IMR-90 (cell line): ENCODE measurements at regions not wholly inside any gene's neighbourhood (a gene's known extent, or its start where the extent isn't known, plus 50 kb on each side); places are given as distances from the start of the nearest gene placed in this dataset.
A peak's percentile ranks its signal among the peaks of the same experiment; 100 is the strongest.

Experiments used
- ATAC-seq: fragments of 200-7000 bp; cut with Tn5 transposase; 2 replicates; pipeline ENCODE4 v1.9.1; 2020; ENCODE audit warnings: low read depth, mild to moderate bottlenecking, moderate library complexity
- BruUV-seq: library from RNA; stranded (reverse); fragments of 400-500 nt; replicated peaks from 2 replicates; lab custom pipeline; 2021; lab: Mats Ljungman, UMichigan
- CTCF ChIA-PET: fragments of 300-600 bp; formaldehyde crosslinking; extraction: SDS; loops from one replicate; lab custom pipeline; 2021; ENCODE audit warnings: antibody characterized with exemption; lab: Yijun Ruan, JAX
- POLR2A ChIA-PET: fragments of 300-600 bp; sonication (Branson Sonifier 250); formaldehyde crosslinking; loops from one replicate; lab custom pipeline; 2022; ENCODE audit warnings: antibody characterized with exemption; ENCODE audit not compliant: unreplicated experiment; lab: Charles Lee
- DNase-seq: peaks from one replicate; pipeline ENCODE4 v3.0.0; 2013
- H2AFZ ChIP-seq: replicated peaks from 2 replicates; pipeline ENCODE3; 2013; ENCODE audit warnings: low read length, mild to moderate bottlenecking; ENCODE audit not compliant: poor library complexity
- H2AK5ac ChIP-seq: 2 replicates; pipeline ENCODE4 v1.6.1; 2013; ENCODE audit warnings: low read depth, low read length, inconsistent platforms
- H2AK9ac ChIP-seq: replicated peaks from 2 replicates; pipeline ENCODE3; 2013; ENCODE audit warnings: mild to moderate bottlenecking, low read depth, low read length, moderate library complexity; ENCODE audit not compliant: poor library complexity
- H2BK120ac ChIP-seq: 2 replicates; pipeline ENCODE4 v1.6.1; 2013; ENCODE audit warnings: low read depth, low read length, inconsistent platforms
- H2BK15ac ChIP-seq: 3 replicates; pipeline ENCODE4 v1.6.1; 2013; ENCODE audit warnings: low read depth, low read length, inconsistent platforms
- H2BK20ac ChIP-seq: 2 replicates; pipeline ENCODE4 v1.6.1; 2013; ENCODE audit warnings: low read depth, mild to moderate bottlenecking, inconsistent platforms, low read length, moderate library complexity
- H2BK5ac ChIP-seq: 2 replicates; pipeline ENCODE4 v1.6.1; 2013; ENCODE audit warnings: mild to moderate bottlenecking, low read depth, low read length, inconsistent platforms; ENCODE audit not compliant: poor library complexity, severe bottlenecking
- H3K14ac ChIP-seq: replicated peaks from 2 replicates; pipeline ENCODE4 v1.6.1; 2013; ENCODE audit warnings: low read depth, low read length, inconsistent platforms
- H3K18ac ChIP-seq: 2 replicates; pipeline ENCODE4 v1.6.1; 2013; ENCODE audit warnings: low read depth, low read length, control low read depth
- H3K23ac ChIP-seq: 2 replicates; pipeline ENCODE4 v1.6.1; 2013; ENCODE audit warnings: low read depth, low read length, inconsistent platforms
- H3K27ac ChIP-seq: 2 replicates; pipeline ENCODE4 v1.5.1; 2013; ENCODE audit warnings: mild to moderate bottlenecking, control low read depth, low read length; ENCODE audit not compliant: insufficient read depth
- H3K27me3 ChIP-seq: 2 replicates; pipeline ENCODE4 v1.6.1; 2013; ENCODE audit warnings: low read length; ENCODE audit not compliant: control insufficient read depth, insufficient read depth
- H3K36me3 ChIP-seq: 2 replicates; pipeline ENCODE4 v1.6.1; 2013; ENCODE audit warnings: low read length, mixed read lengths; ENCODE audit not compliant: control insufficient read depth, insufficient read depth
- H3K4ac ChIP-seq: 2 replicates; pipeline ENCODE4 v1.6.1; 2013; ENCODE audit warnings: low read depth, low read length, inconsistent platforms
- H3K4me1 ChIP-seq: 2 replicates; pipeline ENCODE4 v1.6.1; 2013; ENCODE audit warnings: low read length, mixed read lengths; ENCODE audit not compliant: control insufficient read depth, insufficient read depth
- H3K4me2 ChIP-seq: 2 replicates; pipeline ENCODE4 v1.6.1; 2013; ENCODE audit warnings: low read depth, mild to moderate bottlenecking, control low read depth, low read length, moderate library complexity
- H3K4me3 ChIP-seq: 2 replicates; pipeline ENCODE4 v1.5.1; 2013; ENCODE audit warnings: low read depth, mild to moderate bottlenecking, control low read depth, low read length, moderate library complexity; ENCODE audit not compliant: insufficient read depth
- H3K56ac ChIP-seq: 2 replicates; pipeline ENCODE4 v1.6.1; 2013; ENCODE audit warnings: low read length, inconsistent platforms; ENCODE audit not compliant: insufficient read depth; ENCODE audit errors: extremely low read depth
- H3K79me1 ChIP-seq, 2 experiments: 2 replicates each; pipeline ENCODE4 v1.6.1; 2013; ENCODE audit warnings: low read length in 2 of 2, inconsistent platforms in 1 of 2, low read depth in 1 of 2
- H3K9ac ChIP-seq: 2 replicates; pipeline ENCODE4 v1.6.1; 2013; ENCODE audit warnings: low read depth, low read length, control low read depth
- H3K9me1 ChIP-seq: 2 replicates; pipeline ENCODE4 v1.6.1; 2013; ENCODE audit warnings: low read length, inconsistent platforms; ENCODE audit not compliant: insufficient read depth
- H3K9me3 ChIP-seq: 2 replicates; pipeline ENCODE4 v1.6.1; 2013; ENCODE audit warnings: low read length; ENCODE audit not compliant: control insufficient read depth, insufficient read depth
- H4K20me1 ChIP-seq: 2 replicates; pipeline ENCODE4 v1.6.1; 2013; ENCODE audit warnings: low read length, inconsistent platforms; ENCODE audit not compliant: insufficient read depth
- H4K5ac ChIP-seq: 2 replicates; pipeline ENCODE4 v1.6.1; 2013; ENCODE audit warnings: mild to moderate bottlenecking, low read depth, low read length, control low read depth
- H4K8ac ChIP-seq, 2 experiments: 2 replicates each; pipeline ENCODE4 v1.6.1; 2013; ENCODE audit warnings: low read depth in 2 of 2, low read length in 2 of 2, control low read depth in 1 of 2, inconsistent platforms in 1 of 2
- H4K91ac ChIP-seq: 2 replicates; pipeline ENCODE4 v1.6.1; 2013; ENCODE audit warnings: low read depth, low read length, inconsistent platforms; ENCODE audit not compliant: insufficient read depth
- BHLHE40 ChIP-seq: fragments of 150-350 bp; IDR thresholded peaks from 2 replicates; pipeline ENCODE4 v1.6.1; 2016; ENCODE audit warnings: mild to moderate bottlenecking, low read depth, low read length
- CEBPB ChIP-seq: IDR thresholded peaks from 2 replicates; pipeline ENCODE4 v1.6.1; 2012; ENCODE audit warnings: low read depth, low read length, improper control_type of control experiment
- CHD1 ChIP-seq: IDR thresholded peaks from 2 replicates; pipeline ENCODE4 v1.6.1; 2012; ENCODE audit warnings: low read depth, low read length, improper control_type of control experiment
- MAFK ChIP-seq: IDR thresholded peaks from 2 replicates; pipeline ENCODE4 v1.6.1; 2012; ENCODE audit warnings: low read depth, low read length, improper control_type of control experiment
- MAZ ChIP-seq: IDR thresholded peaks from 2 replicates; pipeline ENCODE4 v1.6.1; 2012; ENCODE audit warnings: low read depth, mild to moderate bottlenecking, low read length, improper control_type of control experiment, moderate library complexity, borderline replicate concordance
- MXI1 ChIP-seq: IDR thresholded peaks from 2 replicates; pipeline ENCODE4 v1.6.1; 2012; ENCODE audit warnings: low read depth, mild to moderate bottlenecking, low read length, moderate library complexity, borderline replicate concordance
- NFE2L2 ChIP-seq: fragments of 150-350 bp; IDR thresholded peaks from 2 replicates; pipeline ENCODE4 v1.6.1; 2016; ENCODE audit warnings: low read depth, mild to moderate bottlenecking, low read length
- POLR2A ChIP-seq: IDR thresholded peaks from 2 replicates; pipeline ENCODE4 v1.6.1; 2012; ENCODE audit warnings: mild to moderate bottlenecking, low read depth, low read length
- RAD21 ChIP-seq: IDR thresholded peaks from 2 replicates; pipeline ENCODE4 v1.6.1; 2012; ENCODE audit warnings: low read length, improper control_type of control experiment
- RCOR1 ChIP-seq: IDR thresholded peaks from 2 replicates; pipeline ENCODE4 v1.6.1; 2012; ENCODE audit warnings: mild to moderate bottlenecking, low read length, improper control_type of control experiment; ENCODE audit not compliant: insufficient replicate concordance
- RFX5 ChIP-seq: IDR thresholded peaks from 2 replicates; pipeline ENCODE4 v1.8.0; 2012; ENCODE audit warnings: low read depth, mild to moderate bottlenecking, low read length, moderate library complexity
- SMC3 ChIP-seq: fragments of 150-350 bp; IDR thresholded peaks from 2 replicates; pipeline ENCODE4 v1.6.1; 2016; ENCODE audit warnings: low read depth, mild to moderate bottlenecking, antibody characterized with exemption, low read length, moderate library complexity
- WGBS, 2 experiments: methylation state at CpG; one replicate each; pipeline versions ENCODE4 v1.1.5 to v1.1.7; 2013; ENCODE audit warnings: missing lambda C conversion rate in 2 of 2; ENCODE audit not compliant: insufficient read length in 1 of 2; ENCODE audit errors: extremely low coverage in 2 of 2; 5-methylcytosine and 5-hydroxymethylcytosine counted together
- dilution Hi-C: fragments of 300-500 bp; cut with HindIII; formaldehyde crosslinking; loops from one replicate; pipeline ENCODE4 v1.14.3; 2018; ENCODE audit warnings: low sequenced_read_pairs; ENCODE audit not compliant: unreplicated experiment
- in situ Hi-C: fragments of 300-500 bp; cut with MboI; formaldehyde crosslinking; loops from 3 replicates; pipeline ENCODE4 v1.14.3; 2019; ENCODE audit warnings: low sequenced_read_pairs, inconsistent platforms, mixed read lengths
- intact Hi-C: fragments of 100-400 bp; cut with micrococcal nuclease; formaldehyde crosslinking; loops from 2 replicates; pipeline ENCODE4 v1.10.0; 2022
- TF ChIP-seq, protein P1 (sequence below): fragments of 150-350 bp; IDR thresholded peaks from 2 replicates; pipeline ENCODE4 v1.6.1; 2016; ENCODE audit warnings: low read depth, mild to moderate bottlenecking, low read length, moderate library complexity, borderline replicate concordance
- TF ChIP-seq, protein P2 (sequence below): conservative IDR thresholded peaks from 2 replicates; pipeline ENCODE4 v1.5.1; 2012; ENCODE audit warnings: mild to moderate bottlenecking, low read depth, low read length, improper control_type of control experiment
- TF ChIP-seq, protein P3 (sequence below): fragments of 150-350 bp; IDR thresholded peaks from 2 replicates; pipeline ENCODE4 v1.6.1; 2017; ENCODE audit warnings: mild to moderate bottlenecking, antibody characterized with exemption, low read length, low read depth

DNA sequence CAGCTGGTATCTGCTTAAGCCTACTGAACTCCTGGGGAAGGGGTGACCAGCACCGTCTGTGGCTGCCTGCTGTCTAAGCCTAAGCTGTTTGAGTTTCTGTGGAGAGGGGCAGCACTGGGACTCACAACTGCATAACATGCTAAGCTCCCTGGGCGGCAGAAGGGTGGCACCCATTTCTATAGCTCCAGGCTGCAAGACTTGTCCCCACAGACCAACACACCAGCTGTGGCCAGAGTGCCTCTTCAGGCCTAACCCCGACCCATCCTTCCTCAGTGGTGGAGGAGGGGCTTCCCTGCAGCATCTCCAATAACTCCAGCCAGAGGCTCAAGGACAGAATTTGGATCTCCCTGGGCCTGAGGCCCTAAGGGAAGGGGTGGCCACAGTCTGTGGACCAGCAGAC, 464.1 kb downstream of the SEMA3D start:
- Histone ChIP-seq H4K20me1 (no peaks in the 10 kb centered on the region), H3K27ac (no peak overlapping the region; the same call in 1 of the 2 replicates), H3K9me1 (no peaks in the 10 kb centered on the region; the same call in 1 of the 2 replicates), H3K56ac (no peak overlapping the region; the same call in 1 of the 2 replicates), H4K91ac (peak overlapping the region; percentile 55), H2AK9ac (peak overlapping the region; percentile 11), H2AFZ (peak overlapping the region; percentile 61), H3K23ac (no peak overlapping the region), H2BK20ac (peak overlapping the region; percentile 39; the same call in 1 of the 2 replicates), H2AK5ac (peak overlapping the region; percentile 75), H3K4ac (peak overlapping the region; percentile 44), H3K4me1 (peaks cover 4% of the 10 kb centered on the region; the same call in 1 of the 2 replicates), H4K5ac (peak overlapping the region; percentile 57; the same call in 1 of the 2 replicates), H3K27me3 (no peaks in the 10 kb centered on the region), H3K9me3 (no peaks in the 10 kb centered on the region), H3K18ac (peak overlapping the region; percentile 78; the same call in 1 of the 2 replicates), H3K4me3 (no peak overlapping the region), H3K9ac (no peak overlapping the region), H3K79me1 (no peaks in the 10 kb centered on the region), H2BK15ac (peak overlapping the region; percentile 21; the same call in 2 of the 3 replicates), H3K14ac (peak overlapping the region; percentile 35; the same call in 1 of the 2 replicates), H3K36me3 (no peaks in the 10 kb centered on the region), H2BK120ac (peak overlapping the region; percentile 59), H3K4me2 (no peak overlapping the region), H2BK5ac (peak overlapping the region; percentile 46), H4K8ac (peak overlapping the region; percentile 57 to 68)
- ATAC-seq = no peak
- dilution Hi-C loops (no loop called here), in situ Hi-C loops (no loop called here), intact Hi-C loops (loop anchor here (10.0 kb wide), 1 partner anchor 528 kb away; the partner anchor contains the start of gene SEMA3A)
- WGBS, 2 experiments = no CpG with 5 or more reads among the region's 3 CpGs
- TF ChIP-seq POLR2A (no peak), SMC3 (no peak), MAFK (no peak), CHD1 (no peak), RCOR1 (no peak), BHLHE40 (no peak), MXI1 (no peak), NFE2L2 (no peak), MAZ (no peak), RAD21 (no peak), RFX5 (no peak), CEBPB (no peak)
- TF ChIP-seq, protein P1, sequence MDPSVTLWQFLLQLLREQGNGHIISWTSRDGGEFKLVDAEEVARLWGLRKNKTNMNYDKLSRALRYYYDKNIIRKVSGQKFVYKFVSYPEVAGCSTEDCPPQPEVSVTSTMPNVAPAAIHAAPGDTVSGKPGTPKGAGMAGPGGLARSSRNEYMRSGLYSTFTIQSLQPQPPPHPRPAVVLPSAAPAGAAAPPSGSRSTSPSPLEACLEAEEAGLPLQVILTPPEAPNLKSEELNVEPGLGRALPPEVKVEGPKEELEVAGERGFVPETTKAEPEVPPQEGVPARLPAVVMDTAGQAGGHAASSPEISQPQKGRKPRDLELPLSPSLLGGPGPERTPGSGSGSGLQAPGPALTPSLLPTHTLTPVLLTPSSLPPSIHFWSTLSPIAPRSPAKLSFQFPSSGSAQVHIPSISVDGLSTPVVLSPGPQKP = no peak
- TF ChIP-seq, protein P2, sequence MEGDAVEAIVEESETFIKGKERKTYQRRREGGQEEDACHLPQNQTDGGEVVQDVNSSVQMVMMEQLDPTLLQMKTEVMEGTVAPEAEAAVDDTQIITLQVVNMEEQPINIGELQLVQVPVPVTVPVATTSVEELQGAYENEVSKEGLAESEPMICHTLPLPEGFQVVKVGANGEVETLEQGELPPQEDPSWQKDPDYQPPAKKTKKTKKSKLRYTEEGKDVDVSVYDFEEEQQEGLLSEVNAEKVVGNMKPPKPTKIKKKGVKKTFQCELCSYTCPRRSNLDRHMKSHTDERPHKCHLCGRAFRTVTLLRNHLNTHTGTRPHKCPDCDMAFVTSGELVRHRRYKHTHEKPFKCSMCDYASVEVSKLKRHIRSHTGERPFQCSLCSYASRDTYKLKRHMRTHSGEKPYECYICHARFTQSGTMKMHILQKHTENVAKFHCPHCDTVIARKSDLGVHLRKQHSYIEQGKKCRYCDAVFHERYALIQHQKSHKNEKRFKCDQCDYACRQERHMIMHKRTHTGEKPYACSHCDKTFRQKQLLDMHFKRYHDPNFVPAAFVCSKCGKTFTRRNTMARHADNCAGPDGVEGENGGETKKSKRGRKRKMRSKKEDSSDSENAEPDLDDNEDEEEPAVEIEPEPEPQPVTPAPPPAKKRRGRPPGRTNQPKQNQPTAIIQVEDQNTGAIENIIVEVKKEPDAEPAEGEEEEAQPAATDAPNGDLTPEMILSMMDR = no peak
- TF ChIP-seq, protein P3, sequence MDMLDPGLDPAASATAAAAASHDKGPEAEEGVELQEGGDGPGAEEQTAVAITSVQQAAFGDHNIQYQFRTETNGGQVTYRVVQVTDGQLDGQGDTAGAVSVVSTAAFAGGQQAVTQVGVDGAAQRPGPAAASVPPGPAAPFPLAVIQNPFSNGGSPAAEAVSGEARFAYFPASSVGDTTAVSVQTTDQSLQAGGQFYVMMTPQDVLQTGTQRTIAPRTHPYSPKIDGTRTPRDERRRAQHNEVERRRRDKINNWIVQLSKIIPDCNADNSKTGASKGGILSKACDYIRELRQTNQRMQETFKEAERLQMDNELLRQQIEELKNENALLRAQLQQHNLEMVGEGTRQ = no peak
- ChIA-PET CTCF (no interaction called here), POLR2A (no interaction called here)
- no peak for DNase-seq
- no TSS peak for BruUV-seq
